GM12891 (cell line): ENCODE measurements at regions not wholly inside any gene's neighbourhood (a gene's known extent, or its start where the extent isn't known, plus 50 kb on each side); places are given as distances from the start of the nearest gene placed in this dataset.

Experiments
- POLR2A ChIP-seq: IDR thresholded peaks from 2 replicates; pipeline ENCODE4 v1.6.1; 2011; ENCODE audit warnings: low read depth, low read length, control low read depth
- POLR2AphosphoS5 ChIP-seq: IDR thresholded peaks from 2 replicates; pipeline ENCODE4 v1.6.1; 2011; ENCODE audit warnings: low read depth, low read length, control low read depth
- SPI1 ChIP-seq: IDR thresholded peaks from 2 replicates; pipeline ENCODE4 v1.6.1; 2011; ENCODE audit warnings: low read depth, low read length, control low read depth

DNA sequence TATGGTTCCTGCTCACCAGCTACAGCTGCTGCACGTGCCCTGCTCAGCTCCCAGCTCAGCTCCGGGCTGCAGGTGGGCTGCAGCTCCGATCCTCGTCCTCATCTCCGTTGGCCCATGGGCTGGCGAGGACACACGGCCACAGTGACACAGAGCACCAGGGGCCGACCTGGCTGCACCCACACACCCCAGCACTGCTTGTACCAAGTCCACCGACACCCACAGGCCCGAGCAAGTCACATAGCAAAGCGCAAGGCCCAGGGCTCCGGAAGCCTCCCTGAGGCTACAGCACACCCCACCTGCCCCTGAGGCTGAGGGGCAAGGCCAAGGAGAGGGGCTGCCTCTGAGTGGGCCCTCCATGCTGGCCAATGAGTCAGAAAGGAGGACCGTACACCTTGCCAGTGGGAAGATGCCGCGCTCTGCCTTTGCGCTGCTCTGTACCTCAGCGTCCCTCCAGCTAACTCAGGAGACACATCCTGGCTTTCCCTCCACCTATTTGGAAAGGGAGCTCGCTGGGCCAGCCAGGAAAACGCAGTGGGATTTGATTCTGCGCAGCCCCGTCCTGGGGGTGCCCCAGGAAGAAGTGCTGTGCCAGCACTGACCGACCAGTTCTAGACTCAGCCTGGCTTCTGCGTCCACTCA lies 124.8 kb downstream of the SIK1 start:
- TF ChIP-seq POLR2A, result no peak
- TF ChIP-seq SPI1, result no peak
- no peak for TF ChIP-seq POLR2AphosphoS5
